DND-41 (cell line): ENCODE measurements at regions not wholly inside any gene's neighbourhood (a gene's known extent, or its start where the extent isn't known, plus 50 kb on each side); places are given as distances from the start of the nearest gene placed in this dataset.

Experiments used
- CTCF ChIP-seq: IDR thresholded peaks from 2 replicates; pipeline ENCODE4 v1.5.1; 2012; ENCODE audit warnings: borderline replicate concordance, low read length, moderate library complexity, mild to moderate bottlenecking; ENCODE audit not compliant: poor library complexity, severe bottlenecking; ENCODE audit errors: extremely low read depth
- EZH2 ChIP-seq: IDR thresholded peaks from 3 replicates; pipeline ENCODE4 v1.6.1; 2012; ENCODE audit warnings: borderline replicate concordance, low read depth, mild to moderate bottlenecking, moderate library complexity, low read length, inconsistent platforms; ENCODE audit not compliant: severe bottlenecking

DNA sequence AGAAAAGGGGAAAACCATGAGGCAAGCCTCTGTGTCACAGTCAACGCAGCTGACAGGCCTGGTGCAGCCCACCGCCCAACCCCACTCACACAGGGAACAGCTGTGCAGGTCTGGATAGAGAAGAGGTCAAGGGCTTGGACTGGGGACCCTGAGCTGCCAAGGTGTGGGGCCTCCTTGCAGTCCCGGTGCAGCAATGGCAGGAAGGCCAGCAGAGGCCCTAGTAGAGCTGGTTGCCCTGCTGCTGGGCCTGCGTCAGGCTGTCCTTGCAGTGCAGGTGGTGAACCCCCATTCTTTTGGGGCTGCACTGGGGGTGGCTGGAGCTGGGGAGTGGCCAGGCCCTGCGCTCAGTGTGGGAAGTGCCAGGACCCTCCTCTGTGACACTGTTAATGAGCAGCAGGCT, 482.0 kb downstream of the SMARCA1 start:
- TF ChIP-seq CTCF, result no peak
- no peak for TF ChIP-seq EZH2
